ENCODE measurements at regions not wholly inside any gene's neighbourhood (a gene's known extent, or its start where the extent isn't known, plus 50 kb on each side); places are given as distances from the start of the nearest gene placed in this dataset.
A peak's percentile ranks its signal among the peaks of the same experiment; 100 is the strongest.

DNA sequence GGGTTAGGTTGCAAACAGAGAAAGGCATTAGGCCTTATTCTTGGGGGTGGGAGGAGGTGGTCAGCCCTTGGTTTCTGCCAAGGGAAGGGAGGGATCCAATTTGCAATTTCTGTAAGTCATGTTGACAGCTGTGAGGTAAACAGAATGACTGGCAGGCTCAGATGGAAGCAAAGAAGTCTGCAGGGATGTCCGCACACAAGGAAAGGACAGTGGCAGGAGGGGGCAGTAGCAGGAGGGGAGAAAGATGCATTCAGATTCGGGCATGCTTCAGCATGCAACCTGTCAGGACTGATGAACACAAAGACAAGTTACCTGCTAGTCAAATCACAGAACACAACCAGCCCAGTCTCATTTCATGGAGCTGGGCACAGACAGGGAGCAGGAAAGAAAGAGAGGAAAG lies 217.9 kb upstream of the FOXA2 start:
- Histone ChIP-seq H3K9me3 (no peaks in the 10 kb centered on the region), H3K4me1 (peaks cover 46% of the 10 kb centered on the region), H3K4me3 (no peak overlapping the region), H3K27ac (peak overlapping the region; percentile 51 to 77; a peak in 5 of 6 replicates), H3K4me2 (no peak overlapping the region)
- 56% methylated on average over 2 of the region's 2 CpGs for WGBS (ENCODE audit: missing lambda C conversion rate)
- DNase-seq (ENCODE audit: low read depth in 1 of 2, low spot score in 1 of 2) (no peak), ATAC-seq (no peak), FAIRE-seq (no peak)
- ChIA-PET POLR2A (no interaction called here), CTCF (interaction anchor here (0.6 to 11.6 kb wide), 4 partner anchors 16 to 215 kb away, joined by 3 to 70 read pairs (median 4); no protein-coding TSS in a partner anchor)
- TF ChIP-seq MYC (IDR thresholded peaks at IDR 0.05; ENCODE audit: borderline replicate concordance, low read length) (no peak), BHLHE40 (IDR thresholded peaks at IDR 0.05; ENCODE audit: low read depth, low read length) (no peak), FOXS1 (CRISPR knock-in tag; IDR thresholded peaks at IDR 0.05) (no peak), POLR2A (IDR thresholded peaks at IDR 0.05; ENCODE audit: low read length) (no peak), KDM5A (IDR thresholded peaks at IDR 0.05) (no peak), RCOR1 (IDR thresholded peaks at IDR 0.05; ENCODE audit: low read depth, low read length) (no peak), GATA3 (IDR thresholded peaks at IDR 0.05; ENCODE audit: borderline replicate concordance) (no peak), HEYL (CRISPR knock-in tag; IDR thresholded peaks at IDR 0.05) (no peak), ZC3H11A (IDR thresholded peaks at IDR 0.05) (no peak), CBX8 (IDR thresholded peaks at IDR 0.05) (no peak), CHD4 (IDR thresholded peaks at IDR 0.05; ENCODE audit: borderline replicate concordance) (no peak)

DNA sequence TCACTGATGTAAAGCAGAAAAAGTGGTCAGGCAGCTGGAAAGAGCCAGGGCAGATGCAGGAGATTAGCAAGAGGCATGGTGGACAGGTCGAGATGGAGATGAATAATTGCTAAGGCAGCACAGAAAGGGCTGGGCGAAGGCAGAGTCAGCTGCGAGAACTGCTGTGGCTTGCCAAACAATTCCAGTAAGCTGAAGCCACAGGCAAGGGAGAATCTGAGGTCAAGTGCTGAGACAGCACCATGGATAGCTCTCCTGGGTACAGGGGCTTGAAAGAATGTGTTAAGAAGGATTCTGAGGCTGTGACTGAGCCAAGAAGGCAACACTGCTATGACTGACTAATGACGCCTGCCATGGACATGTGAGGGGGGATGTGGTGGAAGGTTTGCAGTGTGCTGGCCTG lies 220.8 kb upstream of the FOXA2 start:
- H3K27ac ChIP-seq, result peak overlapping the region; percentile 74 to 77; a peak in 5 of 6 replicates
- WGBS (ENCODE audit: missing lambda C conversion rate), result 51% methylated on average over 4 of the region's 4 CpGs
- H3K4me3 ChIP-seq, result no peak overlapping the region
- DNase-seq (ENCODE audit: low read depth in 1 of 2, low spot score in 1 of 2) (peak; percentile 33 to 80), ATAC-seq (peak; percentile 49 to 62; a peak in 4 of 6 replicates), FAIRE-seq (peak; percentile 89)
- H3K4me2 ChIP-seq, result 0 out of 3 replicates have a peak overlapping the region, but pooled peaks have one; percentile 1
- H3K9me3 ChIP-seq, result 0 out of 3 replicates have a peak, but pooled peaks cover 3% of the 10 kb centered on the region
- POLR2A ChIA-PET, result interaction anchor here (0.9 kb wide), 1 partner anchor 42 kb away, joined by 3 read pairs; no protein-coding TSS in a partner anchor
- H3K4me1 ChIP-seq, result peaks cover 51% of the 10 kb centered on the region
- CTCF ChIA-PET, result interaction anchor here (2.6 to 11.6 kb wide), 4 partner anchors 12 to 245 kb away, joined by 11 to 70 read pairs (median 18); no protein-coding TSS in a partner anchor
- no peak for TF ChIP-seq CHD4 (IDR thresholded peaks at IDR 0.05; ENCODE audit: borderline replicate concordance)
- no peak for TF ChIP-seq FOSL2 (IDR thresholded peaks at IDR 0.05)
- TF ChIP-seq FOSL2 (CRISPR knock-in tag; IDR thresholded peaks at IDR 0.05), result no peak
- TF ChIP-seq, protein P1, sequence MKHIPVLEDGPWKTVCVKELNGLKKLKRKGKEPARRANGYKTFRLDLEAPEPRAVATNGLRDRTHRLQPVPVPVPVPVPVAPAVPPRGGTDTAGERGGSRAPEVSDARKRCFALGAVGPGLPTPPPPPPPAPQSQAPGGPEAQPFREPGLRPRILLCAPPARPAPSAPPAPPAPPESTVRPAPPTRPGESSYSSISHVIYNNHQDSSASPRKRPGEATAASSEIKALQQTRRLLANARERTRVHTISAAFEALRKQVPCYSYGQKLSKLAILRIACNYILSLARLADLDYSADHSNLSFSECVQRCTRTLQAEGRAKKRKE (CRISPR knock-in tag; IDR thresholded peaks at IDR 0.05; ENCODE audit: low read depth), result no peak
- 0 out of 2 replicates have a peak, but pooled peaks have one; percentile 25 for TF ChIP-seq HOXB5 (CRISPR knock-in tag; IDR thresholded peaks at IDR 0.05)
- TF ChIP-seq, protein P2, sequence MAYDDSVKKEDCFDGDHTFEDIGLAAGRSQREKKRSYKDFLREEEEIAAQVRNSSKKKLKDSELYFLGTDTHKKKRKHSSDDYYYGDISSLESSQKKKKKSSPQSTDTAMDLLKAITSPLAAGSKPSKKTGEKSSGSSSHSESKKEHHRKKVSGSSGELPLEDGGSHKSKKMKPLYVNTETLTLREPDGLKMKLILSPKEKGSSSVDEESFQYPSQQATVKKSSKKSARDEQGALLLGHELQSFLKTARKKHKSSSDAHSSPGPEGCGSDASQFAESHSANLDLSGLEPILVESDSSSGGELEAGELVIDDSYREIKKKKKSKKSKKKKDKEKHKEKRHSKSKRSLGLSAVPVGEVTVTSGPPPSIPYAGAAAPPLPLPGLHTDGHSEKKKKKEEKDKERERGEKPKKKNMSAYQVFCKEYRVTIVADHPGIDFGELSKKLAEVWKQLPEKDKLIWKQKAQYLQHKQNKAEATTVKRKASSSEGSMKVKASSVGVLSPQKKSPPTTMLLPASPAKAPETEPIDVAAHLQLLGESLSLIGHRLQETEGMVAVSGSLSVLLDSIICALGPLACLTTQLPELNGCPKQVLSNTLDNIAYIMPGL (CRISPR knock-in tag; IDR thresholded peaks at IDR 0.05; ENCODE audit: borderline replicate concordance), result no peak
- TF ChIP-seq FOXS1 (CRISPR knock-in tag; IDR thresholded peaks at IDR 0.05), result no peak
- TF ChIP-seq TFCP2L1 (CRISPR knock-in tag; IDR thresholded peaks at IDR 0.05), result no peak
- TF ChIP-seq, protein P3, sequence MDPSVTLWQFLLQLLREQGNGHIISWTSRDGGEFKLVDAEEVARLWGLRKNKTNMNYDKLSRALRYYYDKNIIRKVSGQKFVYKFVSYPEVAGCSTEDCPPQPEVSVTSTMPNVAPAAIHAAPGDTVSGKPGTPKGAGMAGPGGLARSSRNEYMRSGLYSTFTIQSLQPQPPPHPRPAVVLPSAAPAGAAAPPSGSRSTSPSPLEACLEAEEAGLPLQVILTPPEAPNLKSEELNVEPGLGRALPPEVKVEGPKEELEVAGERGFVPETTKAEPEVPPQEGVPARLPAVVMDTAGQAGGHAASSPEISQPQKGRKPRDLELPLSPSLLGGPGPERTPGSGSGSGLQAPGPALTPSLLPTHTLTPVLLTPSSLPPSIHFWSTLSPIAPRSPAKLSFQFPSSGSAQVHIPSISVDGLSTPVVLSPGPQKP (IDR thresholded peaks at IDR 0.05; ENCODE audit: low read depth, low read length), result no peak
- TF ChIP-seq NR3C1 (IDR thresholded peaks at IDR 0.05), result no peak
- TF ChIP-seq MAZ (IDR thresholded peaks at IDR 0.05; ENCODE audit: borderline replicate concordance, low read depth, low read length), result no peak
- no peak for TF ChIP-seq ZFP36 (IDR thresholded peaks at IDR 0.05; ENCODE audit: borderline replicate concordance, partially characterized antibody)
- TF ChIP-seq FOSB (CRISPR knock-in tag; IDR thresholded peaks at IDR 0.05), result no peak
- TF ChIP-seq ZSCAN20 (CRISPR knock-in tag; IDR thresholded peaks at IDR 0.05), result no peak
- no peak for TF ChIP-seq GATA3 (IDR thresholded peaks at IDR 0.05; ENCODE audit: borderline replicate concordance)
- no peak for TF ChIP-seq HOXA7 (CRISPR knock-in tag; IDR thresholded peaks at IDR 0.05)
- no peak for TF ChIP-seq CBX8 (IDR thresholded peaks at IDR 0.05)
- no peak for TF ChIP-seq ESRRA (IDR thresholded peaks at IDR 0.05; ENCODE audit: borderline replicate concordance, low read length)
- TF ChIP-seq CBX2 (IDR thresholded peaks at IDR 0.05; ENCODE audit: borderline replicate concordance, low read depth), result no peak
- TF ChIP-seq PHF8 (IDR thresholded peaks at IDR 0.05; ENCODE audit: borderline replicate concordance, low read depth), result no peak
- TF ChIP-seq, protein P4, sequence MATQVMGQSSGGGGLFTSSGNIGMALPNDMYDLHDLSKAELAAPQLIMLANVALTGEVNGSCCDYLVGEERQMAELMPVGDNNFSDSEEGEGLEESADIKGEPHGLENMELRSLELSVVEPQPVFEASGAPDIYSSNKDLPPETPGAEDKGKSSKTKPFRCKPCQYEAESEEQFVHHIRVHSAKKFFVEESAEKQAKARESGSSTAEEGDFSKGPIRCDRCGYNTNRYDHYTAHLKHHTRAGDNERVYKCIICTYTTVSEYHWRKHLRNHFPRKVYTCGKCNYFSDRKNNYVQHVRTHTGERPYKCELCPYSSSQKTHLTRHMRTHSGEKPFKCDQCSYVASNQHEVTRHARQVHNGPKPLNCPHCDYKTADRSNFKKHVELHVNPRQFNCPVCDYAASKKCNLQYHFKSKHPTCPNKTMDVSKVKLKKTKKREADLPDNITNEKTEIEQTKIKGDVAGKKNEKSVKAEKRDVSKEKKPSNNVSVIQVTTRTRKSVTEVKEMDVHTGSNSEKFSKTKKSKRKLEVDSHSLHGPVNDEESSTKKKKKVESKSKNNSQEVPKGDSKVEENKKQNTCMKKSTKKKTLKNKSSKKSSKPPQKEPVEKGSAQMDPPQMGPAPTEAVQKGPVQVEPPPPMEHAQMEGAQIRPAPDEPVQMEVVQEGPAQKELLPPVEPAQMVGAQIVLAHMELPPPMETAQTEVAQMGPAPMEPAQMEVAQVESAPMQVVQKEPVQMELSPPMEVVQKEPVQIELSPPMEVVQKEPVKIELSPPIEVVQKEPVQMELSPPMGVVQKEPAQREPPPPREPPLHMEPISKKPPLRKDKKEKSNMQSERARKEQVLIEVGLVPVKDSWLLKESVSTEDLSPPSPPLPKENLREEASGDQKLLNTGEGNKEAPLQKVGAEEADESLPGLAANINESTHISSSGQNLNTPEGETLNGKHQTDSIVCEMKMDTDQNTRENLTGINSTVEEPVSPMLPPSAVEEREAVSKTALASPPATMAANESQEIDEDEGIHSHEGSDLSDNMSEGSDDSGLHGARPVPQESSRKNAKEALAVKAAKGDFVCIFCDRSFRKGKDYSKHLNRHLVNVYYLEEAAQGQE (IDR thresholded peaks at IDR 0.05), result peak; percentile 93
- no peak for TF ChIP-seq JUN (IDR thresholded peaks at IDR 0.05)
- TF ChIP-seq JUNB (IDR thresholded peaks at IDR 0.05), result no peak
- TF ChIP-seq CEBPB (IDR thresholded peaks at IDR 0.05), result no peak
- TF ChIP-seq, protein P5, sequence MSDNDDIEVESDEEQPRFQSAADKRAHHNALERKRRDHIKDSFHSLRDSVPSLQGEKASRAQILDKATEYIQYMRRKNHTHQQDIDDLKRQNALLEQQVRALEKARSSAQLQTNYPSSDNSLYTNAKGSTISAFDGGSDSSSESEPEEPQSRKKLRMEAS (IDR thresholded peaks at IDR 0.05), result peak; percentile 9; the same call in 1 of the 2 replicates
- no peak for TF ChIP-seq MYC (IDR thresholded peaks at IDR 0.05; ENCODE audit: borderline replicate concordance, low read length)
